ENCODE measurements at regions not wholly inside any gene's neighbourhood (a gene's known extent, or its start where the extent isn't known, plus 50 kb on each side); places are given as distances from the start of the nearest gene placed in this dataset.

GRCh38 chr17:30717291-30718098 is 107.0 kb downstream of the CRLF3 start:
- no peak overlapping the region for H3K27ac ChIP-seq (ENCODE audit: low read depth in 2 of 2, low read length in 1 of 2)
- H3K9ac ChIP-seq: no peak overlapping the region
- H3K79me2 ChIP-seq (ENCODE audit: insufficient read depth): peaks cover 96% of the 10 kb centered on the region
- H3F3A ChIP-seq (replicated peaks; ENCODE audit: insufficient read depth): peaks cover 9% of the 10 kb centered on the region
- H3K36me3 ChIP-seq (replicated peaks in 1 of 2; ENCODE audit: control insufficient read depth in 1 of 2, insufficient read depth in 2 of 2, low read length in 1 of 2): no peaks in the 10 kb centered on the region
- 92% methylated on average over 8 of the region's 8 CpGs for WGBS (ENCODE audit: low lambda C conversion rate)
- no peak overlapping the region for H3K4me2 ChIP-seq
- no peaks in the 10 kb centered on the region for H3K9me2 ChIP-seq
- H3K4me1 ChIP-seq (ENCODE audit: control insufficient read depth in 1 of 2, insufficient read depth in 2 of 2, low read depth in 1 of 2, low read length in 1 of 2): no peaks in the 10 kb centered on the region
- no peaks in the 10 kb centered on the region for H3K9me3 ChIP-seq
- H3K4me3 ChIP-seq (ENCODE audit: low read depth in 2 of 2, low read length in 1 of 2): no peak overlapping the region
- no peak for TF ChIP-seq RXRA (IDR thresholded peaks at IDR 0.05; ENCODE audit: borderline replicate concordance, low read depth)
- TF ChIP-seq POLR2AphosphoS5 (IDR thresholded peaks at IDR 0.05; ENCODE audit: low read depth, low read length): no peak
- TF ChIP-seq ELF1 (IDR thresholded peaks at IDR 0.05): no peak
- TF ChIP-seq, protein P1, sequence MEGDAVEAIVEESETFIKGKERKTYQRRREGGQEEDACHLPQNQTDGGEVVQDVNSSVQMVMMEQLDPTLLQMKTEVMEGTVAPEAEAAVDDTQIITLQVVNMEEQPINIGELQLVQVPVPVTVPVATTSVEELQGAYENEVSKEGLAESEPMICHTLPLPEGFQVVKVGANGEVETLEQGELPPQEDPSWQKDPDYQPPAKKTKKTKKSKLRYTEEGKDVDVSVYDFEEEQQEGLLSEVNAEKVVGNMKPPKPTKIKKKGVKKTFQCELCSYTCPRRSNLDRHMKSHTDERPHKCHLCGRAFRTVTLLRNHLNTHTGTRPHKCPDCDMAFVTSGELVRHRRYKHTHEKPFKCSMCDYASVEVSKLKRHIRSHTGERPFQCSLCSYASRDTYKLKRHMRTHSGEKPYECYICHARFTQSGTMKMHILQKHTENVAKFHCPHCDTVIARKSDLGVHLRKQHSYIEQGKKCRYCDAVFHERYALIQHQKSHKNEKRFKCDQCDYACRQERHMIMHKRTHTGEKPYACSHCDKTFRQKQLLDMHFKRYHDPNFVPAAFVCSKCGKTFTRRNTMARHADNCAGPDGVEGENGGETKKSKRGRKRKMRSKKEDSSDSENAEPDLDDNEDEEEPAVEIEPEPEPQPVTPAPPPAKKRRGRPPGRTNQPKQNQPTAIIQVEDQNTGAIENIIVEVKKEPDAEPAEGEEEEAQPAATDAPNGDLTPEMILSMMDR (IDR thresholded peaks at IDR 0.05): no peak
- TF ChIP-seq RCOR1 (IDR thresholded peaks at IDR 0.05; ENCODE audit: low read length): no peak
- ChIA-PET POLR2A (no interaction called here), CTCF (interaction anchor here (0.6 to 0.9 kb wide), 2 partner anchors 121 to 376 kb away, joined by 3 read pairs; no protein-coding TSS in a partner anchor)
- peaks cover 98% of the 10 kb centered on the region for H4K20me1 ChIP-seq (ENCODE audit: insufficient read depth)
- no peaks in the 10 kb centered on the region for H3K27me3 ChIP-seq (ENCODE audit: insufficient read depth)
- no peak for DNase-seq
- H2AFZ ChIP-seq (ENCODE audit: low read depth): no peak overlapping the region

- Histone ChIP-seq H2AFZ (ENCODE audit: low read depth) (no peak overlapping the region), H3K27ac (ENCODE audit: low read depth in 2 of 2, low read length in 1 of 2) (no peak overlapping the region), H3K9ac (no peak overlapping the region), H3K79me2 (ENCODE audit: insufficient read depth) (peaks cover 98% of the 10 kb centered on the region), H3F3A (replicated peaks; ENCODE audit: insufficient read depth) (peaks cover 9% of the 10 kb centered on the region), H3K36me3 (replicated peaks in 1 of 2; ENCODE audit: control insufficient read depth in 1 of 2, insufficient read depth in 2 of 2, low read length in 1 of 2) (no peaks in the 10 kb centered on the region), H3K4me1 (ENCODE audit: control insufficient read depth in 1 of 2, insufficient read depth in 2 of 2, low read depth in 1 of 2, low read length in 1 of 2) (no peaks in the 10 kb centered on the region; a peak in 1 of 4 replicates), H3K4me2 (no peak overlapping the region), H4K20me1 (ENCODE audit: insufficient read depth) (peaks cover 99% of the 10 kb centered on the region), H3K9me3 (no peaks in the 10 kb centered on the region), H3K27me3 (ENCODE audit: insufficient read depth) (no peaks in the 10 kb centered on the region), H3K4me3 (ENCODE audit: low read depth in 2 of 2, low read length in 1 of 2) (no peak overlapping the region), H3K9me2 (no peaks in the 10 kb centered on the region)
- CTCF ChIA-PET: interaction anchor here (0.6 to 1.9 kb wide), 6 partner anchors 14 to 377 kb away, joined by 3 to 5 read pairs (median 3); partner anchors contain the start of gene GOSR1
- POLR2A ChIA-PET: no interaction called here
- peak; percentile 41 for DNase-seq
- TF ChIP-seq TCF12 (IDR thresholded peaks at IDR 0.05): no peak
- TF ChIP-seq RAD21 (IDR thresholded peaks at IDR 0.05; ENCODE audit: low read length): peak; percentile 44
- TF ChIP-seq, protein P1 (IDR thresholded peaks at IDR 0.05): peak; percentile 35
- no peak for TF ChIP-seq EZH2phosphoT487 (IDR thresholded peaks at IDR 0.05; ENCODE audit: borderline replicate concordance, low read depth)
- WGBS (ENCODE audit: low lambda C conversion rate): 92% methylated on average over 14 of the region's 17 CpGs
Measured at GRCh38 chr17:30716461-30717290, 107.8 kb downstream of the CRLF3 start.
